ENCODE measurements at regions not wholly inside any gene's neighbourhood (a gene's known extent, or its start where the extent isn't known, plus 50 kb on each side); places are given as distances from the start of the nearest gene placed in this dataset.

- TF ChIP-seq CTCF (conservative IDR thresholded peaks at IDR 0.05 in 1 of 2, IDR thresholded peaks at IDR 0.05 in 1 of 2; ENCODE audit: extremely low read depth in 1 of 2, insufficient read depth in 1 of 2, low read depth in 1 of 2, low read length in 2 of 2) (no peak), EZH2 (IDR thresholded peaks at IDR 0.05; ENCODE audit: borderline replicate concordance, low read length) (no peak)
Measured at GRCh38 chr20:19858466-19859371, 100.7 kb downstream of the RIN2 start.

Data from mammary epithelial cell (primary cell).